GM18867 (cell line): ENCODE measurements at regions not wholly inside any gene's neighbourhood (a gene's known extent, or its start where the extent isn't known, plus 50 kb on each side); places are given as distances from the start of the nearest gene placed in this dataset.

ENCODE experiments used
- ATAC-seq: cut with Tn5 transposase; IDR thresholded peaks from one replicate; pipeline ENCODE4 v1.9.1; 2021; ENCODE audit warnings: mild to moderate bottlenecking, moderate library complexity; ENCODE audit not compliant: unreplicated experiment

- ATAC-seq: no peak
Measured at GRCh38 chr13:79799059-79799867, 318.3 kb downstream of the NDFIP2 start.

GRCh38 chr13:79796136-79796535 lies 315.2 kb downstream of the NDFIP2 start:
- ATAC-seq: no peak

GRCh38 chr13:79794931-79795330 lies 314.0 kb downstream of the NDFIP2 start:
- no peak for ATAC-seq

- no peak for ATAC-seq
Measured at GRCh38 chr13:79792716-79793115, 311.8 kb downstream of the NDFIP2 start.

GRCh38 chr13:79791471-79792042 lies 310.6 kb downstream of the NDFIP2 start:
- no peak for ATAC-seq

GRCh38 chr13:79786176-79786575 lies 305.2 kb downstream of the NDFIP2 start:
- ATAC-seq: no peak

GRCh38 chr13:79782541-79783205 lies 301.7 kb downstream of the NDFIP2 start:
- ATAC-seq: peak; percentile 44

- ATAC-seq: no peak
Measured at GRCh38 chr13:79781829-79782540, 301.0 kb downstream of the NDFIP2 start.

- ATAC-seq: peak; percentile 77
Measured at GRCh38 chr13:79780240-79780639, 299.3 kb downstream of the NDFIP2 start.

GRCh38 chr13:79779761-79780160 lies 298.8 kb downstream of the NDFIP2 start:
- ATAC-seq: no peak

- ATAC-seq: no peak
Measured at GRCh38 chr13:79778741-79779460, 297.9 kb downstream of the NDFIP2 start.

GRCh38 chr13:79777504-79777903 lies 296.5 kb downstream of the NDFIP2 start:
- ATAC-seq: no peak

- no peak for ATAC-seq
Measured at GRCh38 chr13:79776531-79777295, 295.8 kb downstream of the NDFIP2 start.

- ATAC-seq: no peak
Measured at GRCh38 chr13:79775830-79776229, 294.9 kb downstream of the NDFIP2 start.

- ATAC-seq: no peak
Measured at GRCh38 chr13:79772811-79773210, 291.9 kb downstream of the NDFIP2 start.

GRCh38 chr13:79771493-79771892 lies 290.5 kb downstream of the NDFIP2 start:
- ATAC-seq: no peak

GRCh38 chr13:79770056-79770455 lies 289.1 kb downstream of the NDFIP2 start:
- ATAC-seq: no peak

GRCh38 chr13:79767126-79767525 lies 286.2 kb downstream of the NDFIP2 start:
- ATAC-seq: no peak

- no peak for ATAC-seq
Measured at GRCh38 chr13:79765331-79765730, 284.4 kb downstream of the NDFIP2 start.

GRCh38 chr13:79749984-79750551 lies 269.1 kb downstream of the NDFIP2 start:
- no peak for ATAC-seq
